SK-N-SH treated with all-trans-retinoic acid at 6 μM for 48 hours (cell line): ENCODE measurements at regions not wholly inside any gene's neighbourhood (a gene's known extent, or its start where the extent isn't known, plus 50 kb on each side); places are given as distances from the start of the nearest gene placed in this dataset.

Experiments used
- ARNTL ChIP-seq: fragments of 450-650 bp; formaldehyde crosslinking; IDR thresholded peaks from 2 replicates; pipeline ENCODE4 v1.5.0; 2020; ENCODE audit warnings: low read depth, mild to moderate bottlenecking, moderate library complexity, borderline replicate concordance
- CSDC2 ChIP-seq: fragments of 250-450 bp; sonication (Bioruptor Pico); IDR thresholded peaks from 2 replicates; pipeline ENCODE4 v1.5.0; 2020; ENCODE audit warnings: mild to moderate bottlenecking, moderate library complexity
- ISL1 ChIP-seq: fragments of 250-450 bp; sonication (Bioruptor Pico); IDR thresholded peaks from 2 replicates; pipeline ENCODE4 v2.1.2; 2022; ENCODE audit warnings: mild to moderate bottlenecking, moderate library complexity
- OSR1 ChIP-seq: fragments of 250-450 bp; sonication (Bioruptor Pico); IDR thresholded peaks from 2 replicates; pipeline ENCODE4 v1.8.0; 2022; ENCODE audit warnings: moderate library complexity, mild to moderate bottlenecking, inconsistent platforms
- PATZ1 ChIP-seq: fragments of 250-450 bp; sonication (Bioruptor Pico); IDR thresholded peaks from 2 replicates; pipeline ENCODE4 v1.8.0; 2020; ENCODE audit warnings: mild to moderate bottlenecking, moderate library complexity, borderline replicate concordance
- PPARA ChIP-seq: fragments of 250-450 bp; sonication (Bioruptor Pico); IDR thresholded peaks from 2 replicates; pipeline ENCODE4 v1.5.0; 2020; ENCODE audit warnings: mild to moderate bottlenecking, borderline replicate concordance
- RARB ChIP-seq: fragments of 250-450 bp; sonication (Bioruptor Pico); IDR thresholded peaks from 2 replicates; pipeline ENCODE4 v1.8.0; 2021; ENCODE audit warnings: mild to moderate bottlenecking, moderate library complexity
- TOX ChIP-seq: fragments of 250-450 bp; sonication (Bioruptor Pico); IDR thresholded peaks from 2 replicates; pipeline ENCODE4 v1.8.0; 2021; ENCODE audit warnings: mild to moderate bottlenecking, moderate library complexity, borderline replicate concordance
- TSHZ2 ChIP-seq: fragments of 250-450 bp; sonication (Bioruptor Pico); IDR thresholded peaks from 2 replicates; pipeline ENCODE4 v1.5.0; 2020; ENCODE audit warnings: mild to moderate bottlenecking, moderate library complexity
- ZFP3 ChIP-seq: fragments of 250-450 bp; sonication (Bioruptor Pico); IDR thresholded peaks from 2 replicates; pipeline ENCODE4 v1.5.0; 2020; ENCODE audit warnings: mild to moderate bottlenecking, moderate library complexity
- ZFP30 ChIP-seq: fragments of 450-650 bp; formaldehyde crosslinking; IDR thresholded peaks from 2 replicates; pipeline ENCODE4 v1.5.0; 2022; ENCODE audit warnings: mild to moderate bottlenecking, moderate library complexity
- TF ChIP-seq, protein P1 (sequence below): fragments of 250-450 bp; sonication (Bioruptor Pico); IDR thresholded peaks from 2 replicates; pipeline ENCODE4 v1.5.1; 2020; ENCODE audit warnings: low read depth, mild to moderate bottlenecking, moderate library complexity
- TF ChIP-seq, protein P2 (sequence below): fragments of 250-450 bp; sonication (Bioruptor Pico); IDR thresholded peaks from 2 replicates; pipeline ENCODE4 v1.8.0; 2021; ENCODE audit warnings: low read depth, mild to moderate bottlenecking, moderate library complexity, borderline replicate concordance

DNA sequence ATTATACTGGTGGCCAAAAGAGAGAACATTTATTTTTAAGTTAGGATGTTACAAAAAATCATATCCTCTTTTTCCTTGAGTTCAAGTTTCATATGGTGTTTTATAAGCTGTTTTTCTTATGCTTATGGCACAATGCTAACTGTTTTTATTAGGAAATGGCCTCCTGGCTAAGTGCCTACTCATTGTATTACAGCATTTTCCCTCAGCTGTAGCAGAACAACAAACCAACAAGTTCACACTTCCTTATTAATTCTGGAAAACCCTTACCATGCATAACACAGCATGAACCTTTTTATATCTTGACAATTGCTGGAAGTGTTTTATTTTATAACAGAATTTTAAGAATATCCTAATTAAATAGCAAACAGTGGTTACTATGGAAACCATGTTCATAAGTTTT is 165.8 kb downstream of the GASK1B start:
- no peak for TF ChIP-seq CSDC2 (CRISPR knock-in tag)
- TF ChIP-seq ARNTL (CRISPR knock-in tag), result no peak
- TF ChIP-seq PPARA (CRISPR knock-in tag), result no peak
- no peak for TF ChIP-seq OSR1 (CRISPR knock-in tag)
- TF ChIP-seq ZFP3 (CRISPR knock-in tag), result no peak
- no peak for TF ChIP-seq TSHZ2 (CRISPR knock-in tag)
- no peak for TF ChIP-seq TOX (CRISPR knock-in tag)
- TF ChIP-seq, protein P1, sequence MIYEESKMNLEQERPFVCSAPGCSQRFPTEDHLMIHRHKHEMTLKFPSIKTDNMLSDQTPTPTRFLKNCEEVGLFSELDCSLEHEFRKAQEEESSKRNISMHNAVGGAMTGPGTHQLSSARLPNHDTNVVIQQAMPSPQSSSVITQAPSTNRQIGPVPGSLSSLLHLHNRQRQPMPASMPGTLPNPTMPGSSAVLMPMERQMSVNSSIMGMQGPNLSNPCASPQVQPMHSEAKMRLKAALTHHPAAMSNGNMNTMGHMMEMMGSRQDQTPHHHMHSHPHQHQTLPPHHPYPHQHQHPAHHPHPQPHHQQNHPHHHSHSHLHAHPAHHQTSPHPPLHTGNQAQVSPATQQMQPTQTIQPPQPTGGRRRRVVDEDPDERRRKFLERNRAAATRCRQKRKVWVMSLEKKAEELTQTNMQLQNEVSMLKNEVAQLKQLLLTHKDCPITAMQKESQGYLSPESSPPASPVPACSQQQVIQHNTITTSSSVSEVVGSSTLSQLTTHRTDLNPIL (CRISPR knock-in tag), result no peak
- TF ChIP-seq RARB, result no peak
- no peak for TF ChIP-seq PATZ1 (CRISPR knock-in tag)
- TF ChIP-seq, protein P2, sequence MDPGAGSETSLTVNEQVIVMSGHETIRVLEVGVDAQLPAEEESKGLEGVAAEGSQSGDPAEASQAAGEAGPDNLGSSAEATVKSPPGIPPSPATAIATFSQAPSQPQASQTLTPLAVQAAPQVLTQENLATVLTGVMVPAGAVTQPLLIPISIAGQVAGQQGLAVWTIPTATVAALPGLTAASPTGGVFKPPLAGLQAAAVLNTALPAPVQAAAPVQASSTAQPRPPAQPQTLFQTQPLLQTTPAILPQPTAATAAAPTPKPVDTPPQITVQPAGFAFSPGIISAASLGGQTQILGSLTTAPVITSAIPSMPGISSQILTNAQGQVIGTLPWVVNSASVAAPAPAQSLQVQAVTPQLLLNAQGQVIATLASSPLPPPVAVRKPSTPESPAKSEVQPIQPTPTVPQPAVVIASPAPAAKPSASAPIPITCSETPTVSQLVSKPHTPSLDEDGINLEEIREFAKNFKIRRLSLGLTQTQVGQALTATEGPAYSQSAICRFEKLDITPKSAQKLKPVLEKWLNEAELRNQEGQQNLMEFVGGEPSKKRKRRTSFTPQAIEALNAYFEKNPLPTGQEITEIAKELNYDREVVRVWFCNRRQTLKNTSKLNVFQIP (CRISPR knock-in tag), result no peak
- no peak for TF ChIP-seq ZFP30 (CRISPR knock-in tag)
- no peak for TF ChIP-seq ISL1
